SK-N-SH (cell line): ENCODE measurements at regions not wholly inside any gene's neighbourhood (a gene's known extent, or its start where the extent isn't known, plus 50 kb on each side); places are given as distances from the start of the nearest gene placed in this dataset.

Source experiments
- CTCF ChIA-PET: fragments of 300-600, 350-600 bp; formaldehyde crosslinking; extraction: SDS; loops from one replicate; lab custom pipeline; 2021; lab: Yijun Ruan, JAX
- POLR2A ChIA-PET: fragments of 350-600 bp; sonication (Branson Sonifier 250); formaldehyde crosslinking; extraction: SDS; loops from one replicate; lab custom pipeline; 2020; ENCODE audit warnings: antibody characterized with exemption, inconsistent platforms; lab: Yijun Ruan, JAX
- DNase-seq: peaks from one replicate; pipeline ENCODE4 v3.0.0; 2012
- H2AFZ ChIP-seq: fragments of 200-600 bp; sonication (generic); 2 replicates; pipeline ENCODE4 v1.8.1; 2016; ENCODE audit warnings: antibody characterized with exemption, mild to moderate bottlenecking, low read depth
- H3F3A ChIP-seq: fragments of 200-600 bp; sonication (generic); replicated peaks from 2 replicates; pipeline ENCODE3; 2016; ENCODE audit warnings: antibody characterized with exemption, mild to moderate bottlenecking; ENCODE audit not compliant: insufficient read depth
- H3K27ac ChIP-seq, 2 experiments: fragments of 200-500 bp in 1 of 2; fragments of 200-600 bp in 1 of 2; sonication (Bioruptor generic) in 1 of 2; sonication (generic), shearing (Covaris generic) in 1 of 2; 2 replicates each; pipeline versions ENCODE4 v1.5.1 to v1.6.1; 2014 to 2016; ENCODE audit warnings: low read depth in 2 of 2, inconsistent platforms in 1 of 2, low read length in 1 of 2, mild to moderate bottlenecking in 1 of 2, mixed read lengths in 1 of 2
- H3K27me3 ChIP-seq: fragments of 200-600 bp; sonication (generic), shearing (Covaris generic); 2 replicates; pipeline ENCODE4 v1.6.1; 2016; ENCODE audit warnings: mixed run types; ENCODE audit not compliant: insufficient read depth
- H3K36me3 ChIP-seq, 2 experiments: fragments of 200-500 bp in 1 of 2; fragments of 200-600 bp in 1 of 2; sonication (Bioruptor generic) in 1 of 2; sonication (generic) in 1 of 2; replicated peaks in 1 of 2; 2 replicates each; pipeline versions ENCODE3 to v1.5.1; 2014 to 2016; ENCODE audit warnings: low read length in 1 of 2, mild to moderate bottlenecking in 1 of 2; ENCODE audit not compliant: insufficient read depth in 2 of 2, control insufficient read depth in 1 of 2
- H3K4me1 ChIP-seq, 2 experiments: fragments of 200-500 bp in 1 of 2; fragments of 200-600 bp in 1 of 2; sonication (Bioruptor generic) in 1 of 2; sonication (generic), shearing (Covaris generic) in 1 of 2; 2 replicates each; pipeline versions ENCODE4 v1.5.1 to v1.6.1; 2014 to 2016; ENCODE audit warnings: low read depth in 1 of 2, low read length in 1 of 2, mixed run types in 1 of 2; ENCODE audit not compliant: insufficient read depth in 2 of 2, control insufficient read depth in 1 of 2
- H3K4me2 ChIP-seq: fragments of 200-600 bp; sonication (generic), shearing (Covaris generic); 2 replicates; pipeline ENCODE4 v1.6.1; 2017; ENCODE audit warnings: mixed run types
- H3K4me3 ChIP-seq, 2 experiments: fragments of 200-500 bp in 1 of 2; fragments of 200-600 bp in 1 of 2; sonication (Bioruptor generic) in 1 of 2; sonication (generic), shearing (Covaris generic) in 1 of 2; 2 replicates each; pipeline versions ENCODE4 v1.5.1 to v1.8.1; 2014 to 2016; ENCODE audit warnings: low read depth in 2 of 2, inconsistent platforms in 1 of 2, low read length in 1 of 2, mild to moderate bottlenecking in 1 of 2, mixed read lengths in 1 of 2, moderate library complexity in 1 of 2
- H3K79me2 ChIP-seq: fragments of 200-600 bp; sonication (generic); 2 replicates; pipeline ENCODE4 v1.8.1; 2017; ENCODE audit warnings: mild to moderate bottlenecking; ENCODE audit not compliant: insufficient read depth
- H3K9ac ChIP-seq: fragments of 200-600 bp; sonication (generic); 2 replicates; pipeline ENCODE4 v1.6.1; 2017; ENCODE audit warnings: mixed run types
- H3K9me2 ChIP-seq: fragments of 200-600 bp; sonication (generic); 2 replicates; pipeline ENCODE4 v1.6.1; 2017; ENCODE audit warnings: mixed run types
- H3K9me3 ChIP-seq: fragments of 200-600 bp; sonication (generic); 2 replicates; pipeline ENCODE4 v1.6.1; 2017; ENCODE audit warnings: mixed run types, mild to moderate bottlenecking, moderate library complexity
- H4K20me1 ChIP-seq: fragments of 200-600 bp; sonication (generic); 2 replicates; pipeline ENCODE4 v1.6.1; 2017; ENCODE audit warnings: mild to moderate bottlenecking, mixed run types; ENCODE audit not compliant: insufficient read depth
- CHD2 ChIP-seq: fragments of 150-350 bp; IDR thresholded peaks from 2 replicates; pipeline ENCODE4 v1.6.1; 2018; ENCODE audit warnings: low read length; ENCODE audit not compliant: partially characterized antibody
- ELF1 ChIP-seq: IDR thresholded peaks from 2 replicates; pipeline ENCODE4 v1.4.0; 2012
- NRF1 ChIP-seq: IDR thresholded peaks from 2 replicates; pipeline ENCODE4 v1.6.1; 2012; ENCODE audit warnings: low read depth, mild to moderate bottlenecking, low read length
- POLR2AphosphoS5 ChIP-seq: IDR thresholded peaks from 2 replicates; pipeline ENCODE4 v1.6.1; 2012; ENCODE audit warnings: low read depth, low read length
- TAF1 ChIP-seq: IDR thresholded peaks from 2 replicates; pipeline ENCODE4 v1.6.1; 2012; ENCODE audit warnings: low read depth, mild to moderate bottlenecking, low read length, moderate library complexity, borderline replicate concordance
- TCF12 ChIP-seq: IDR thresholded peaks from 2 replicates; pipeline ENCODE4 v1.4.0; 2012
- TEAD4 ChIP-seq: IDR thresholded peaks from 2 replicates; pipeline ENCODE4 v1.4.0; 2012; ENCODE audit warnings: mild to moderate bottlenecking, borderline replicate concordance; ENCODE audit not compliant: insufficient read depth
- USF1 ChIP-seq: IDR thresholded peaks from 2 replicates; pipeline ENCODE4 v1.4.0; 2012; ENCODE audit warnings: low read depth, borderline replicate concordance
- WGBS: methylation state at CpG from one replicate; pipeline ENCODE4 v1.1.6; 2017; ENCODE audit warnings: low lambda C conversion rate; 5-methylcytosine and 5-hydroxymethylcytosine counted together
- TF ChIP-seq, protein P1 (sequence below): fragments of 200-600 bp; sonication (generic); IDR thresholded peaks from 2 replicates; pipeline ENCODE4 v1.6.1; 2017; ENCODE audit warnings: antibody characterized with exemption, mild to moderate bottlenecking, moderate library complexity
- TF ChIP-seq, protein P2 (sequence below): IDR thresholded peaks from 2 replicates; pipeline ENCODE4 v1.6.1; 2012; ENCODE audit warnings: mild to moderate bottlenecking, low read depth, low read length, moderate library complexity

GRCh38 chr3:144497452-144497851 lies 525.8 kb downstream of the DIPK2A start:
- H3K9ac ChIP-seq: no peak overlapping the region
- H3K4me3 ChIP-seq: no peak overlapping the region
- no peaks in the 10 kb centered on the region; the same call in 1 of the 2 replicates for H3K27me3 ChIP-seq
- no peak overlapping the region for H3K4me2 ChIP-seq
- TF ChIP-seq, protein P1, sequence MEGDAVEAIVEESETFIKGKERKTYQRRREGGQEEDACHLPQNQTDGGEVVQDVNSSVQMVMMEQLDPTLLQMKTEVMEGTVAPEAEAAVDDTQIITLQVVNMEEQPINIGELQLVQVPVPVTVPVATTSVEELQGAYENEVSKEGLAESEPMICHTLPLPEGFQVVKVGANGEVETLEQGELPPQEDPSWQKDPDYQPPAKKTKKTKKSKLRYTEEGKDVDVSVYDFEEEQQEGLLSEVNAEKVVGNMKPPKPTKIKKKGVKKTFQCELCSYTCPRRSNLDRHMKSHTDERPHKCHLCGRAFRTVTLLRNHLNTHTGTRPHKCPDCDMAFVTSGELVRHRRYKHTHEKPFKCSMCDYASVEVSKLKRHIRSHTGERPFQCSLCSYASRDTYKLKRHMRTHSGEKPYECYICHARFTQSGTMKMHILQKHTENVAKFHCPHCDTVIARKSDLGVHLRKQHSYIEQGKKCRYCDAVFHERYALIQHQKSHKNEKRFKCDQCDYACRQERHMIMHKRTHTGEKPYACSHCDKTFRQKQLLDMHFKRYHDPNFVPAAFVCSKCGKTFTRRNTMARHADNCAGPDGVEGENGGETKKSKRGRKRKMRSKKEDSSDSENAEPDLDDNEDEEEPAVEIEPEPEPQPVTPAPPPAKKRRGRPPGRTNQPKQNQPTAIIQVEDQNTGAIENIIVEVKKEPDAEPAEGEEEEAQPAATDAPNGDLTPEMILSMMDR: no peak
- TF ChIP-seq, protein P2, sequence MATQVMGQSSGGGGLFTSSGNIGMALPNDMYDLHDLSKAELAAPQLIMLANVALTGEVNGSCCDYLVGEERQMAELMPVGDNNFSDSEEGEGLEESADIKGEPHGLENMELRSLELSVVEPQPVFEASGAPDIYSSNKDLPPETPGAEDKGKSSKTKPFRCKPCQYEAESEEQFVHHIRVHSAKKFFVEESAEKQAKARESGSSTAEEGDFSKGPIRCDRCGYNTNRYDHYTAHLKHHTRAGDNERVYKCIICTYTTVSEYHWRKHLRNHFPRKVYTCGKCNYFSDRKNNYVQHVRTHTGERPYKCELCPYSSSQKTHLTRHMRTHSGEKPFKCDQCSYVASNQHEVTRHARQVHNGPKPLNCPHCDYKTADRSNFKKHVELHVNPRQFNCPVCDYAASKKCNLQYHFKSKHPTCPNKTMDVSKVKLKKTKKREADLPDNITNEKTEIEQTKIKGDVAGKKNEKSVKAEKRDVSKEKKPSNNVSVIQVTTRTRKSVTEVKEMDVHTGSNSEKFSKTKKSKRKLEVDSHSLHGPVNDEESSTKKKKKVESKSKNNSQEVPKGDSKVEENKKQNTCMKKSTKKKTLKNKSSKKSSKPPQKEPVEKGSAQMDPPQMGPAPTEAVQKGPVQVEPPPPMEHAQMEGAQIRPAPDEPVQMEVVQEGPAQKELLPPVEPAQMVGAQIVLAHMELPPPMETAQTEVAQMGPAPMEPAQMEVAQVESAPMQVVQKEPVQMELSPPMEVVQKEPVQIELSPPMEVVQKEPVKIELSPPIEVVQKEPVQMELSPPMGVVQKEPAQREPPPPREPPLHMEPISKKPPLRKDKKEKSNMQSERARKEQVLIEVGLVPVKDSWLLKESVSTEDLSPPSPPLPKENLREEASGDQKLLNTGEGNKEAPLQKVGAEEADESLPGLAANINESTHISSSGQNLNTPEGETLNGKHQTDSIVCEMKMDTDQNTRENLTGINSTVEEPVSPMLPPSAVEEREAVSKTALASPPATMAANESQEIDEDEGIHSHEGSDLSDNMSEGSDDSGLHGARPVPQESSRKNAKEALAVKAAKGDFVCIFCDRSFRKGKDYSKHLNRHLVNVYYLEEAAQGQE: no peak
- TF ChIP-seq ELF1 (no peak), USF1 (no peak), CHD2 (no peak), TCF12 (no peak), TEAD4 (no peak), TAF1 (no peak), POLR2AphosphoS5 (no peak), NRF1 (no peak)
- H2AFZ ChIP-seq: no peak overlapping the region
- H3K27ac ChIP-seq: no peak overlapping the region
- no peaks in the 10 kb centered on the region for H3K36me3 ChIP-seq
- H3K9me3 ChIP-seq: no peaks in the 10 kb centered on the region
- ChIA-PET CTCF (interaction anchor here (0.7 to 1.0 kb wide), 2 partner anchors 9 to 15 kb away, joined by 3 read pairs; no protein-coding TSS in a partner anchor), POLR2A (no interaction called here)
- 4% methylated on average over 2 of the region's 2 CpGs for WGBS
- H3F3A ChIP-seq: no peaks in the 10 kb centered on the region
- H4K20me1 ChIP-seq: no peaks in the 10 kb centered on the region
- H3K9me2 ChIP-seq: no peaks in the 10 kb centered on the region
- no peaks in the 10 kb centered on the region; a peak in 1 of 4 replicates for H3K4me1 ChIP-seq
- no peak for DNase-seq
- H3K79me2 ChIP-seq: no peaks in the 10 kb centered on the region
